AG04450 (cell line): ENCODE measurements at regions not wholly inside any gene's neighbourhood (a gene's known extent, or its start where the extent isn't known, plus 50 kb on each side); places are given as distances from the start of the nearest gene placed in this dataset.

Experiments used
- CTCF ChIA-PET: fragments of 300-600, 350-600 bp; formaldehyde crosslinking; extraction: SDS; loops from one replicate; lab custom pipeline; 2022; ENCODE audit warnings: antibody characterized with exemption, inconsistent platforms; lab: Charles Lee
- POLR2A ChIA-PET: fragments of 350-600 bp; formaldehyde crosslinking; extraction: SDS; loops from one replicate; lab custom pipeline; 2021; ENCODE audit warnings: antibody characterized with exemption, inconsistent platforms; lab: Yijun Ruan, JAX
- DNase-seq: peaks from one replicate; pipeline ENCODE4 v3.0.0-alpha.2; 2011; ENCODE audit warnings: low read depth, low spot score
- H3K27ac ChIP-seq: one replicate; pipeline ENCODE4 v1.5.1; 2012; ENCODE audit warnings: low read depth, low read length, control low read depth
- H3K27me3 ChIP-seq: one replicate; pipeline ENCODE4 v1.6.0; 2012; ENCODE audit warnings: low read length; ENCODE audit not compliant: control insufficient read depth, insufficient read depth
- H3K4me3 ChIP-seq: 2 replicates; pipeline ENCODE4 v1.5.1; 2011; ENCODE audit warnings: mild to moderate bottlenecking, low read depth, low read length, control low read depth
- H3K9me3 ChIP-seq: 2 replicates; pipeline ENCODE4 v1.5.1; 2012; ENCODE audit warnings: low read length; ENCODE audit not compliant: control insufficient read depth, insufficient read depth
- TF ChIP-seq, protein P1 (sequence below): IDR thresholded peaks from 2 replicates; pipeline ENCODE4 v1.5.1; 2011; ENCODE audit warnings: low read depth, low read length, control low read depth, inconsistent platforms

DNA sequence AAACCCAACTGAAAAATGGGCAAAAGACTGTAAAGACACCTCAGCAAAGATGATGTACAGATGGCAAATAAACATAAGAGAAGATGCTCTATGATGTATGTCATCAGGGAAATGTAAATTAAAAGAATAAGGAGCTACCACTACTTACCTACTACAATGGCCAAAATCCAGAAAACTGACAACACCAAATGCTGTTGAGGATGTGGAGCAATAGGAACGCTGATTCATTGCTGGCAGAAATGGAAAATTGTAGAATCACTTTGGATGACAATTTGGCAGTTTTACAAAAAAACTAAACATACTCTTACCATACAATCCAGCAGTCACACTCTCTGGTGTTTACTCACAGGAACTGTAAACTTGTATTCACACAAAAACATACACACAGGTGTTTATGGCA is 222.3 kb upstream of the LDB2 start:
- ChIA-PET POLR2A (interaction anchor here (0.6 kb wide), 1 partner anchor 187 kb away, joined by 8 read pairs; no protein-coding TSS in a partner anchor), CTCF (no interaction called here)
- TF ChIP-seq, protein P1, sequence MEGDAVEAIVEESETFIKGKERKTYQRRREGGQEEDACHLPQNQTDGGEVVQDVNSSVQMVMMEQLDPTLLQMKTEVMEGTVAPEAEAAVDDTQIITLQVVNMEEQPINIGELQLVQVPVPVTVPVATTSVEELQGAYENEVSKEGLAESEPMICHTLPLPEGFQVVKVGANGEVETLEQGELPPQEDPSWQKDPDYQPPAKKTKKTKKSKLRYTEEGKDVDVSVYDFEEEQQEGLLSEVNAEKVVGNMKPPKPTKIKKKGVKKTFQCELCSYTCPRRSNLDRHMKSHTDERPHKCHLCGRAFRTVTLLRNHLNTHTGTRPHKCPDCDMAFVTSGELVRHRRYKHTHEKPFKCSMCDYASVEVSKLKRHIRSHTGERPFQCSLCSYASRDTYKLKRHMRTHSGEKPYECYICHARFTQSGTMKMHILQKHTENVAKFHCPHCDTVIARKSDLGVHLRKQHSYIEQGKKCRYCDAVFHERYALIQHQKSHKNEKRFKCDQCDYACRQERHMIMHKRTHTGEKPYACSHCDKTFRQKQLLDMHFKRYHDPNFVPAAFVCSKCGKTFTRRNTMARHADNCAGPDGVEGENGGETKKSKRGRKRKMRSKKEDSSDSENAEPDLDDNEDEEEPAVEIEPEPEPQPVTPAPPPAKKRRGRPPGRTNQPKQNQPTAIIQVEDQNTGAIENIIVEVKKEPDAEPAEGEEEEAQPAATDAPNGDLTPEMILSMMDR: no peak
- Histone ChIP-seq H3K27me3 (no peaks in the 10 kb centered on the region), H3K4me3 (no peak overlapping the region), H3K27ac (no peak overlapping the region), H3K9me3 (no peaks in the 10 kb centered on the region)
- no peak for DNase-seq

DNA sequence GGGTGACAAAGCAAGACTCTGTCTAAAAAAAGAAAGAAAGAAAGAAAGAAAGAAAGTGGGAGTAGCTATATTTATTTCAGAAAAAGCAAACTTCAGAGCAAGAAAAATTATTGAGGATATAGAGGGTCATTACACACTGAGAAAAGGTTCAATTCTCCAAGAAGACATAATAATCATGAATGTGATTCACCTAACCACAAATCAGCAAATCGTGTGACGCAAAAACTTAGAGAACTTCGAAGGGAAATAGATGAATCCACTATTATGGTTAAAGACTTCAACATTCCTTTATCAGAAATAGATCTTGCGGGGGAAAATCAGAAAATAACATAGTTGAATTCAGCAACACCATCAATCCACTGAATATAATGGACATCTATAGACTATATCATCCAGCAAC is 219.3 kb upstream of the LDB2 start:
- H3K27me3 ChIP-seq: no peaks in the 10 kb centered on the region
- DNase-seq: no peak
- POLR2A ChIA-PET: no interaction called here
- no peak overlapping the region for H3K4me3 ChIP-seq
- H3K27ac ChIP-seq: no peak overlapping the region
- TF ChIP-seq, protein P1: no peak
- CTCF ChIA-PET: interaction anchor here (1.4 kb wide), 1 partner anchor 206 kb away, joined by 3 read pairs; no protein-coding TSS in a partner anchor
- H3K9me3 ChIP-seq: no peaks in the 10 kb centered on the region

DNA sequence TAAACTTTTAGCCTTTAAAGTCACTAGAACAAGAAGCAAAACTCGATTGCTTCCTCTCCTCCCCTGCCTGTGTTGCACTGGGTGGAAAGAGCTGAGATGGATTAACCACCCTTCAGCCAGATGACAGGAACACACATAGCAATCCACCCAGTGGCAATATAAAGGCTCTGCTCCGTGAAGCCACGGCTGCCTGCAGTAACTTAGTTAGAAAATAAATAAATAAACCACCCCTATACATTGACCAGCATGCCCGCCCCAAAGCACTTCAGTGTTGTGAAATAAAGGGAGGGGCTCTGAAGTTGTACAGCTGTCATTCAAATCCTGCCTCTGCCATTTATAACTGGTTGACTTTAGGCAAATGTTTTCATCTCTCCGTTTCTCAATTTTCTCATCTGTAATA is 217.1 kb upstream of the LDB2 start:
- CTCF ChIA-PET: interaction anchor here (1.6 kb wide), 1 partner anchor 9 kb away, joined by 4 read pairs; no protein-coding TSS in a partner anchor
- no peaks in the 10 kb centered on the region for H3K27me3 ChIP-seq
- H3K27ac ChIP-seq: no peak overlapping the region
- POLR2A ChIA-PET: no interaction called here
- no peak overlapping the region for H3K4me3 ChIP-seq
- TF ChIP-seq, protein P1: no peak
- no peaks in the 10 kb centered on the region for H3K9me3 ChIP-seq
- DNase-seq: no peak

GRCh38 chr4:17112292-17112659 is 213.8 kb upstream of the LDB2 start:
- DNase-seq: no peak
- Histone ChIP-seq H3K27ac (no peak overlapping the region), H3K4me3 (no peak overlapping the region), H3K9me3 (no peaks in the 10 kb centered on the region), H3K27me3 (no peaks in the 10 kb centered on the region)
- POLR2A ChIA-PET: no interaction called here
- CTCF ChIA-PET: no interaction called here
- TF ChIP-seq, protein P1: peak; percentile 42

DNA sequence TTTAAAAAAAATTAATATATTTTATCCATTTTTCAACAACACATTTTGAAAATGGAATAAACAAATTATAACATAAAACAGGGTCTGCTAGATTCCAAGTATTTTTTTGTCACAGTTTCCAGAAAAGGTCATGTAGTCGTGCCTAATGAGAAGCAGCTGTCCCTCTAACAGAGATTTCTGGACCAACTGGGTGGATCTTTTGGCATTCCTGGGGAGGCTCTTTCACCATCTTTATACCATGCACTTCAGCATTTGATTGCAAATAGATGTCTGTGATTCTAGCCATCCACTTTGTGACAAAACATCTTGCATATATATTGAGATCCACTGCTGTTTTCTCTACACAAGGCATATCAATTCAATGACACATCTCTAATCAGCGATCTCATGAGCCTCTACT is 210.7 kb upstream of the LDB2 start:
- CTCF ChIA-PET: no interaction called here
- TF ChIP-seq, protein P1: no peak
- DNase-seq: no peak
- Histone ChIP-seq H3K9me3 (no peaks in the 10 kb centered on the region), H3K4me3 (no peak overlapping the region), H3K27me3 (no peaks in the 10 kb centered on the region), H3K27ac (no peak overlapping the region)
- POLR2A ChIA-PET: no interaction called here
